NOMO-1 (cell line): ENCODE measurements at regions not wholly inside any gene's neighbourhood (a gene's known extent, or its start where the extent isn't known, plus 50 kb on each side); places are given as distances from the start of the nearest gene placed in this dataset.

Experiments used
- DNase-seq, 2 experiments: peaks; one replicate each; lab custom pipeline; 2025; ENCODE audit not compliant: unreplicated experiment in 2 of 2; lab: John Stamatoyannopoulos, UW

GRCh38 chr14:32019276-32019675 is 57.8 kb upstream of the ARHGAP5 start:
- DNase-seq, result no peak

GRCh38 chr14:32020882-32021281 is 56.2 kb upstream of the ARHGAP5 start:
- no peak for DNase-seq

GRCh38 chr14:32021341-32021740 is 55.8 kb upstream of the ARHGAP5 start:
- DNase-seq, result no peak

GRCh38 chr14:32022525-32022924 is 54.6 kb upstream of the ARHGAP5 start:
- no peak for DNase-seq

GRCh38 chr14:32022938-32023466 is 54.1 kb upstream of the ARHGAP5 start:
- no peak for DNase-seq

- DNase-seq, result no peak
These were observed 53.6 kb upstream of the ARHGAP5 start for GRCh38 chr14:32023540-32023939.

GRCh38 chr14:32027255-32027939 is 49.7 kb upstream of the ARHGAP5 start:
- no peak for DNase-seq
